HG02763 (cell line): ENCODE measurements at regions not wholly inside any gene's neighbourhood (a gene's known extent, or its start where the extent isn't known, plus 50 kb on each side); places are given as distances from the start of the nearest gene placed in this dataset.
"Not testable (repeated sequence)": the region's sequence is repeated elsewhere in the genome, so short reads cannot be mapped to it uniquely, and the experiment has no call there.

Experiments used
- ATAC-seq: cut with Tn5 transposase; IDR thresholded peaks from one replicate; pipeline ENCODE4 v1.9.1; 2021; ENCODE audit warnings: mild to moderate bottlenecking, moderate library complexity; ENCODE audit not compliant: unreplicated experiment

- no peak for ATAC-seq
These were observed 468.3 kb upstream of the CBLB start for GRCh38 chr3:106337116-106337515.

GRCh38 chr3:106338582-106339214 is 469.9 kb upstream of the CBLB start:
- no peak for ATAC-seq

GRCh38 chr3:106339551-106339950 is 470.7 kb upstream of the CBLB start:
- no peak for ATAC-seq

DNA sequence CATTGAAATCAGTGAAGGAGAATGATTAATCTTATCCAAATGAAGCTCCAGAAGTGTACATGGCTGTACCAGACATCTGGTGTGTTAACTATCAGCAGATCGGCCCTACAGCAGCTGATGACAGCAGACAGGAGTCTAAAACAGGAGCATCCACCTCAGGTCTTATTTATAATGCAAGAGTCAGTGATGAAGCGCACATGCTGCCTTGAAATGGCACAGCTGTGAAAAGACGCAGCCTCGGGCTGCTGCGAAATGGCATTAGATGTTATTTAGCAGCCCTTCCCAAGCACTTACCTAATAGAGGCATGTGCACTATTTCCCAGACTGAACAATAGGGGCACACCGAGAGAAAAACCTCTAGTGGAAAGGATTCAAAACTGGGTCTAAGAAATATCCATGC is 472.3 kb upstream of the CBLB start:
- no peak for ATAC-seq

- no peak for ATAC-seq
These were observed 472.9 kb upstream of the CBLB start for GRCh38 chr3:106341586-106342162.

DNA sequence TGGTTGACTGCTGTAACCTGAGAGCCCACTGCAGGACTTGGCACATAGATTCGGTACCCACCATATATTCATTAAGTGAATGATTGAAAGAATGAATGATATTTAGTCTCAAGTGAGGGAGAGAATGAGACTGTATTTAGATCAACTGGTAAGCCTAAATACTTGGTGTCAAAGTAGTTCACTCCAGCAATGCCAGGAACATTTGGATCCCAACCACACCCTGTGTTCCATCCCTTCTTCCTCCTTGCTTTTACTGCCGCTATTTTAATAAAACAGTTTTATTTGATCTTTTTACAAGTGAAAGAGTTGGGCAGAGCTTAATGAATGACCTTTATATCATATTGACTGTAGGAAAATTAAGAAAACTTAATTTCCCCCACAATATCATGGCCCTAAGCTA is 473.6 kb upstream of the CBLB start:
- ATAC-seq, result no peak

DNA sequence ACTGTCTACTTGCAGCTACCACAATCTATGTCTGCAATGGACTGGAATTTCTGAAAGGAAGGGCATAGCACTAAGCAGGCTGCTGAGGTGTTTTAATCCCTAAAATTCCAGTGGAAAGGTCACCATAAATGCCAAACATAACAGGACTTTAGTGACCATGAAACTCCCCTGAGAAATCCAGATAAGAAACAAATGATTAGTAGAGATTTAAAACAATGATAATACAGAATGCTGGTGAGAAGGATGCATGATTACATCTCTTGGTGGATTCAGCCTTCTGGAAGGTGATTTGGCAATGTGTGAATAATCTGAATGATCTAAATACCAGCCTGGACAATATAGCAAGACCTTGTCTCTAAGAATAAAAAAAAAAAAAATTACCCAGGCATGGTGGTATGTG is 475.0 kb upstream of the CBLB start:
- no peak for ATAC-seq

DNA sequence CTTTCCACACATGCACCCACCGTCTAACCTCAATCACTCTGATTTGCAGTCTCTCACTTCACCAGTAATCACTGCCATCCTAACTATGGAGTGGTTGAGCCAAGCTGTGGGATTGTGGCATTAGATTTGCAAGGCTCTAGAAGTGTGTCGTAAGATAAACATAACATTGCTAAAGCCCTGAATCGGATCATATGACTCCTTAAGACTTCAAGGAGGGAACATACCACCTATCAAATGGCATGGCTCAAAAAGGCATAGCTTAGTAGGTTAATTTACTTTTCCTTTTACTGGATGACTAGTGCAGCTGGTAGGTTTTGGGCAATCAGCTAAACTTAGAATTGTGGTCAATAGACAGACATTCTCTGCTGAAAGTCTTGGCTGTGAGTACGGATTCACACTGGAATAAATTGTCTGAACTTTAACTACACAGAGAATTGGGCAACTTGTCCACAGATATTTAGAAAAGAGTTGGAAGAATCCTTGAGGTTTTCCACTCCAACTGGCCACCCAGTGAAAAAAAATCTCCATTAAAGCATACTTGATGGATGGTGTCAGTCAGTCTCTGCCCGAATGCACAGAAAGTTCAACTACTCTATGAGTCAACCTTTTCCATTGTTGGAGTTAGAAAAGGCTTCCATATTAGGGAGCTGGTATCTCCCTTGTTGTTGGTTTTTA is 476.7 kb upstream of the CBLB start:
- ATAC-seq, result no peak

- no peak for ATAC-seq
These were observed 478.5 kb upstream of the CBLB start for GRCh38 chr3:106347350-106347749.

GRCh38 chr3:106348139-106348690 is 479.4 kb upstream of the CBLB start:
- ATAC-seq, result no peak

- ATAC-seq, result no peak
These were observed 480.5 kb upstream of the CBLB start for GRCh38 chr3:106349191-106349881.

- ATAC-seq, result no peak
These were observed 487.1 kb upstream of the CBLB start for GRCh38 chr3:106355873-106356272.

DNA sequence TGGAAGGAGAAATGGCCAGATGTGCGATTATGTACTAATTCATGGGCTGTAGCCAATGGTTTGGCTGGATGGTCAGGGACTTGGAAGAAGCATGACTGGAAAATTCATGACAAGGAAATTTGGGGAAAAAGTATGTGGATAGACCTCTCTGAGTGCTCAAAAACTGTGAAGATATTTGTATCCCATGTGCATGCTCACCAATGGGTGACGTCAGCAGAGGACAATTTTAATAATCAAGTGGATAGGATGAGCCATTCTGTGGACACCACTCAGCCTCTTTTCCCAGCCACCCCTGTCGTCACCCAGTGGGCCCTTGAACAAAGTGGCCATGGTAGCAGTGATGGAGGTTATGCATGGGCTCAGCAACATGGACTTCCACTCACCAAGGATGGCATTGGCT is 490.9 kb upstream of the CBLB start:
- ATAC-seq, result no peak

DNA sequence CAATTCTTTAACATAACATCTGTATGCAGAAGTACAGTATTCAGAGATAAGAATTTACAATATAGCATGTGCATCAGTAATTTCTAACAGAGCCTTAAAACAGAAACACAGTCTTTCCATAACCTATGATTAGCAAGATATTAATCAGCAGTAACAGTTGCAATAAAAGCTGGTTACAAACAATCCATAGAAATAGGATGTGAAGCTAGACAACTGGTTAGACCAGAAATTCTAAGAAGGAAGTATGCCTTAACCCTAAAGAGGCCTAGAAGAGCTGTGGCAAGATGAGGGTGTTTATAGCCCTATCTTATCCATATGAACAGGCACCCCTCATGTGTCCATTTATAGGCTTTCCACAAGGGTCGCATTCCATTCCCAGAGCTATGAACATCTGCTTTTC is 492.1 kb upstream of the CBLB start:
- ATAC-seq, result not testable (repeated sequence)

- ATAC-seq, result no peak
These were observed 495.7 kb upstream of the CBLB start for GRCh38 chr3:106364477-106364876.

DNA sequence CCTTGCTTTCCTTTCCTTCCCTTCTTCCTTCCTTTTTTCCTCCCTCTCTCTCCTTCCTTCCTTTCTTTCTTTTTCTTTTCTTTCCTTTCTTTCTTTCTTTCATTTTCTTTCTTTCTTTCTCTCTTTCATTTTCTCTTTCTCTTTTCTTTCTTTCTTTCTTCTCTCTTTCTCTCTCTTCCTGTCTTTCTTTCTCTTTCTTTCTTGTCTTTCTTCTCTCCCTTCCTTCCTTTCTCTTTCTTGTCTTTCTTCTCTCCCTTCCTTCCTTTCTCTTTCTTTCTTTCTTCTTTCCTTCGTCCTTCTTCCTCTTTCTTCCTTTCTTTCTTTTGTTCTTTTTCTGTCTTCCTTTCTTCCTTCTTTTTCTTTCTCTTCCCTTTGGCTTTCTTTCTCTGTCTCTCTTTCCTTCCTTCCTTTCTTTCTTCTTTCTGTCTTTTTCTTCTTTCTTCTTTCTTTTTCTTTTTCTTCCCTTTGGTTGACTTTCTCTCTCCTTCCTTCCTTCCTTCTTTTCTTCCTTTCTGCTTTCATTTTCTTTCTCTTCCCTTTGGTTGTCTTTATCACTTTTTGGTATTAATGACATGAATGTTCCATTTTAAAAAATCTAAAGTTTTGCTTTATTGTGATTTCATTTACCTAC is 496.4 kb upstream of the CBLB start:
- no peak for ATAC-seq

DNA sequence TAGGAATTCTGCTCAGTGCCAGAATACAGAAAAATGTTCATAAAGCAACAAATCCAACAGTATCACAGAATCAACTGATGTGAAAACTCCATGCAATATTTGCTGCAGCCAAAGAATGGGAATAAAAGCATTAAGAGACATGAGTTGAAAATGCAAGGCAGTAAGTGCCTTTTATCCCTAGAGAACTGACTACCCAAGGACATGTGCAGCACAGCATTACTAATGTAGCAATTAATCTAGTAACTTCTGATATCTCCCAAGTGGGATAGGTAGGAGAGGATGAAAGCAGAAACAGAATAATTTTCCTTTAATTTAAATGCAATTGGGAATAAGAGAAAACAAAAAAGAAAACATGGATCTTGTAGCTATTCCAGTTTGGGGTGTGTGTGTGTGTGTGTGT is 497.5 kb upstream of the CBLB start:
- no peak for ATAC-seq

DNA sequence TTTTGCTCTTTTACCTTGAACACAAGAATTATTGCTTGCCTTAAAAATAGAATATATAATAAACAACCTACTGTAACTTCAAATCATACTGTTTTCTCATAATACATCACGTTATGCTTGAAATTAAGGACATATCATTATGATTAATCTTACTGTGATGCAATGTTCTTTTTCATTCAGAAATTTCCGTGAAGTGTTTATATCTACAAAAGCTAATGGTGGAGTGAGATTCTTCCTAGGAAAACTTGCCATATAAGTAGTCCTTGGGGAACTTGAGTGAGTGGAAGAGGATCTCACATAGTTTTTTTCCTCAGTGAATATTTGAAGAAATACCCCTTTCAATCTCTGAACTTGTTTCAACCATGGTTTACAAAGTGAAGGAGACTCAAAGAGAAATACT is 498.7 kb upstream of the CBLB start:
- ATAC-seq, result no peak

- ATAC-seq, result no peak
These were observed 502.6 kb upstream of the CBLB start for GRCh38 chr3:106371221-106371970.

- ATAC-seq, result no peak
These were observed 503.4 kb upstream of the CBLB start for GRCh38 chr3:106371971-106372805.
